HG03139 (cell line): ENCODE measurements at regions not wholly inside any gene's neighbourhood (a gene's known extent, or its start where the extent isn't known, plus 50 kb on each side); places are given as distances from the start of the nearest gene placed in this dataset.
"Not testable (repeated sequence)": the region's sequence is repeated elsewhere in the genome, so short reads cannot be mapped to it uniquely, and the experiment has no call there.

Source experiments
- ATAC-seq: cut with Tn5 transposase; IDR thresholded peaks from one replicate; pipeline ENCODE4 v1.9.1; 2021; ENCODE audit not compliant: unreplicated experiment

GRCh38 chr11:23797624-23798419 lies 699.0 kb upstream of the LUZP2 start:
- no peak for ATAC-seq

GRCh38 chr11:23834306-23834705 lies 662.5 kb upstream of the LUZP2 start:
- not testable (repeated sequence) for ATAC-seq

- no peak for ATAC-seq
These were observed 659.9 kb upstream of the LUZP2 start for GRCh38 chr11:23836981-23837380.

- no peak for ATAC-seq
These were observed 656.0 kb upstream of the LUZP2 start for GRCh38 chr11:23840872-23841271.

GRCh38 chr11:23846902-23847422 lies 649.9 kb upstream of the LUZP2 start:
- ATAC-seq, result no peak

GRCh38 chr11:23851216-23851615 lies 645.6 kb upstream of the LUZP2 start:
- no peak for ATAC-seq

GRCh38 chr11:23856654-23857053 lies 640.2 kb upstream of the LUZP2 start:
- ATAC-seq, result no peak

GRCh38 chr11:23859087-23859486 lies 637.8 kb upstream of the LUZP2 start:
- no peak for ATAC-seq

GRCh38 chr11:23861615-23862014 lies 635.2 kb upstream of the LUZP2 start:
- no peak for ATAC-seq

- no peak for ATAC-seq
These were observed 631.4 kb upstream of the LUZP2 start for GRCh38 chr11:23865341-23865975.

- no peak for ATAC-seq
These were observed 630.2 kb upstream of the LUZP2 start for GRCh38 chr11:23866641-23867040.

GRCh38 chr11:23869671-23870070 lies 627.2 kb upstream of the LUZP2 start:
- no peak for ATAC-seq

- no peak for ATAC-seq
These were observed 623.4 kb upstream of the LUZP2 start for GRCh38 chr11:23873406-23873805.

GRCh38 chr11:23875176-23875850 lies 621.5 kb upstream of the LUZP2 start:
- no peak for ATAC-seq

- ATAC-seq, result not testable (repeated sequence)
These were observed 613.3 kb upstream of the LUZP2 start for GRCh38 chr11:23883426-23884048.

GRCh38 chr11:23884341-23884740 lies 612.5 kb upstream of the LUZP2 start:
- no peak for ATAC-seq

- no peak for ATAC-seq
These were observed 611.1 kb upstream of the LUZP2 start for GRCh38 chr11:23885801-23886200.

GRCh38 chr11:23887122-23887521 lies 609.7 kb upstream of the LUZP2 start:
- ATAC-seq, result not testable (repeated sequence)

GRCh38 chr11:23893126-23893525 lies 603.7 kb upstream of the LUZP2 start:
- no peak for ATAC-seq

GRCh38 chr11:23897453-23898286 lies 599.2 kb upstream of the LUZP2 start:
- ATAC-seq, result no peak
